GM19395 (cell line): ENCODE measurements at regions not wholly inside any gene's neighbourhood (a gene's known extent, or its start where the extent isn't known, plus 50 kb on each side); places are given as distances from the start of the nearest gene placed in this dataset.

ENCODE experiments used
- ATAC-seq: cut with Tn5 transposase; IDR thresholded peaks from one replicate; pipeline ENCODE4 v1.9.1; 2021; ENCODE audit warnings: mild to moderate bottlenecking, moderate library complexity; ENCODE audit not compliant: unreplicated experiment

DNA sequence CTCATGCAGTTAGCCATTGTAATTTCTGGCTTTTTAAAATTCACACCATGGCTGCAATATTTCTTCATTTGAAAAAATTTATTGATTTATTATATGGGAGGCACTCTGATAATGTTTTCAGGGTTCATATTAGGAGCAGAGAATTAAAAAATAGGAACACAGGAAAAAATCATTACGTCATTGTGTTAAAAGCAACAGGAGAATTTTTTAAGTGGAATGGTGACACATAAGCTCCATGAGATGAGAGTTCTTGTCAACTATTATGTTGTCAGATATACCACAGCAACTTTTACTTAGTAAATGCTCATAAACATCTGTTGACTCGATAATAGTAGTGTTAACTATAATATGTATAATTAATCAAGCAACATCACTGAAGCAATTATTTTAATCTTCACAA lies 400.1 kb downstream of the TDRD3 start:
- ATAC-seq = no peak

DNA sequence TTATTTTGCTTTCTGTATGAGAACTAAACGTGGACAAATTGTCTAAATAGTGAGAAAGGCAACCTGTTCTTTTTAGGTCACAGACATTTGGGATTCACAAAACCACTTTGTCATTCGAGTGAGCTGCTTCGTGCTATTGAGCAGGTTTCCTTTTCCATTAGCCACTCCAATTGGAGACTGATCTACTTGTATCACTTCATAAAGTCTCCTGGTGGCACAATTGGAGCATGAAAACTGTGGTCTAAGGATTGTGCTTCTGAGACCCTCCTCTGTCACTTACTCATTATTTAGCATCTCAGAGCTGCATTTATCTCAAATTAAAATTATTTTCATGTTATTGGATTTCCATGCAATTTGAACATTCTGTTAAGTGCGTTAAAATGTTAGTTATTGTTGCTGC lies 397.7 kb downstream of the TDRD3 start:
- ATAC-seq = no peak

DNA sequence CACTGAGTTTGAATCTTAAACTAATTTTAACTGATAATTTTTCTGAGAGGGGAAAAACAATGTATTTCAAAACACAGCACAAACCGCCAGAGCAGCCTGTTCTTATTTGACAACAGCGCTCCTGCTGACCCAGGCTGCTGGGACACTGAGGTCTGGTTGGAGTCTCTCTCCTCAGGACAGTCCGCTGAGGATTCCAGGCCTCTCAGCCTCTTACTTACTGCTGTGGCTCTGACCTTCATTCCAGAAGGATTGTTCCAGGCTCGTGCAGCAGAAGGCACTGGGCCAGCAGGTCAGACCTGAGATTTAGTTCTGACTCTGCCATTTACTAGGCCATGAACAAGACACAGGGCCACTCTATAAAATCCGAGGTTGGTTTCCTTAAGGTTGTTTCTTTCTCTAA lies 393.6 kb downstream of the TDRD3 start:
- no peak for ATAC-seq

DNA sequence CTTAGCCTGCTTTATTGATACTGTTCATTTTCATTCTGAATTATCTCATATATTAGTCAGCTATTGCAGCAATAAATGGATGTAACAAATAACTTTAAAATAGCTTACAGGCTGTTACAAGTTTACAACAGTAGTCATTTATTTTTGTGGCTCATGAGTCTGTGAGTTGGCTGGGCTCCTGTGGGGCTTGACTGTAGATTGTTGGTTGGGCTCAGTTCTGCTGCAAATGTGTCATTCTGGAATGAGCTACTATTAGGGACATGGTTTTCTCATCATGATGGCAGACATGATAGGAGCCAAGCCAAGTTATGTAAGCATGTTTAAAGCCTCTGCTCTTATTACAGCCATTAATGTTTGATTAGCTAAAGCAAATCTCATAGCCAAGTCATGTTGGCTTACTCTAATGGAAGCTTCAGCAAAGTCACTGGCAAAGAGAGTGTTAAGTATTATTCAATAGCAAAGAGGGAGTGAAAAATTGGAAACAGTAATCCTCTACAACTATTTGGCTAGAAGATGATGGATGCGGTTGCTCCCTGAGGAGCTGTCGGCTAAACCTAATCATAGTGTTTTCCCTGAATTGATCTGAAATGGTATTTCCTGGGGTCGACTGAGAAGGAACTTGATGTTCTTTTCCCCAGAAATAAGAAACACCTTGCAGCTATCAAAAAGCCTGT lies 391.3 kb downstream of the TDRD3 start:
- no peak for ATAC-seq

DNA sequence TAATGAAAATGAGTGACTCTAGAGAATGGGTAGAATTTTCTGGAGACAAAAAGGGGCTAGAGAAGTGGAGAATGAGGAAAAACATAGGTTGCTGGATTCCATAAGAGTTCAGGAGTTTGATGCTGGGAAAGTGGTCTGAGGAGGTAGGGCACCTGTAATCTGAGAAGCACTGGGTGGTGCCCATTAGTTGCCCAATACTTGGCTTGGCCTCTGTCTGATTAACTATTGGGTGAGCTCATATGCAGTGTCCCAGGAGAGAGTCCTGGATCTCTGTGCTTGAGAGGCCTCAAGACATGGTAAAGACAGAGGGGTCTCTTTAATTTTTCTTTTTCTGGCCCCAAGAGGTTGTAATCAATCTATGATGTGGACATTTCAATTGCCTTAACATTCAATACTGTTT lies 390.1 kb downstream of the TDRD3 start:
- no peak for ATAC-seq

DNA sequence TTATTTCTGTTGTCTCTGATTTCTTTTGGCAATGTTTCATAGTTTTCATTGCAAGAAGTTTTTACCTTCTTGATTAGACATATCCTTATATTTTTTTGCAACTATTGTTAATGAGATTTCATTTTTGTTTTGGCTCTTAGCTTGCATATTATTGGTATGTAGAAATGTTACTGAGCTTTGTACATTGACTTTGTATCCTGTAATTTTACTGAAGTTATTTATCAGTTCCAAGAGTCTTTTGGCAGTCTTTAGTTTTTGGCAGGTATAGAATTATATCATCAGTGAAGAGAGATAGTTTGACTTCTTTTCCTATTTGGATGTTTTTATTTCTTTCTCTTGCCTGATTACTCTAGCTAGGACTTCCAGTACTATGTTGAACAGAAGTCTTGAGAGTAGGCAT lies 375.7 kb downstream of the TDRD3 start:
- no peak for ATAC-seq

DNA sequence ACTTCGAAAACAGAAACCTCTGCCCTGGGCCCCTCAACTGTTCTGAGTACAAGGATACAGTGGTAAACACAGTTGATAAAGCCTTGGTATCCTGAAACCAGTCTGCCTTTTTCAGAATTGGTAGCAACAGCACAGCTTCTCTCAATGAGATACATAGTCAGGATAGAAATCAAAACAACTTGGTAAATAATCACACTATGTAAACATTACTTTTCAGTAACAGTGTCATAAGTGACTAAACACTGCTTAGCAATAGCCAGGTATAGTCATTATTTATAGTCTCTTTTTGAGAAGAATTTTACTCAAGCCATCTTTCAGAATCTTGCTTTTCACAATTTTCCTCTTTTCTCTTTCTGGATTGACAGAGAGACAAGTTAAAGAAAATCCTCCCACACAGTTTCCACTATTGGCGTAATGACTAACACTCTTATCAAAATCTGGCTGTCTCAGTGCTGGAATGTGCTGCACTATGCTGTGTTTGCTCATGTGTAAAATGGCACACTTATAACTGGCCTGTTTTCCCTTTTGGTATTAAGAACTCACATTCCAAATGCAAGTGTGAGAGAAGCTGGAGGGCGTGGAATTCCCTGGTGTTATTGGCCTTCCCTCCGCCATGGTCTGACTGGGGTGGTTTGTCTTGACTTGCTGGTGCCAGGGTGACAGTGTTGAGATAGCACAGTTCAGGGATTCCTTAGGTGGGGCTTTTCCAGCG lies 368.8 kb downstream of the TDRD3 start:
- ATAC-seq = no peak

DNA sequence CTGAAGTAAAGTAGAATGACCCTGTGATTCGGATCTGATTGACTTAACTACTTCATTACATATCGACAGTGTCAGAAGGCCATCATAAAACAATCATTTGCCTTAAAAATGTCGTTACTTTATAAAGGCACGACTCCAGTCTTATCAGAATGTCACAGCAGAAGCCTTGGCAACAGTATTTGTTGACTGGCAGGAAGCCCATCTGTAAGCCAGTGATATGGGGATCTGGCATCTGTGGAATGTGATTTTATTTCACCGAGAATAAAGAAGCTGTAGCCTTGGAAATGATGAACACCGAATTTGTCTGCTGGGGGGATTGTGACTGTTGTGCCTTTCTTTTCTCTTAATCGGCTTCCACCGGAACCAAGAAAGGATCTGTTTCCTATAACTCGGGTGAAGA lies 362.5 kb downstream of the TDRD3 start:
- ATAC-seq = no peak

DNA sequence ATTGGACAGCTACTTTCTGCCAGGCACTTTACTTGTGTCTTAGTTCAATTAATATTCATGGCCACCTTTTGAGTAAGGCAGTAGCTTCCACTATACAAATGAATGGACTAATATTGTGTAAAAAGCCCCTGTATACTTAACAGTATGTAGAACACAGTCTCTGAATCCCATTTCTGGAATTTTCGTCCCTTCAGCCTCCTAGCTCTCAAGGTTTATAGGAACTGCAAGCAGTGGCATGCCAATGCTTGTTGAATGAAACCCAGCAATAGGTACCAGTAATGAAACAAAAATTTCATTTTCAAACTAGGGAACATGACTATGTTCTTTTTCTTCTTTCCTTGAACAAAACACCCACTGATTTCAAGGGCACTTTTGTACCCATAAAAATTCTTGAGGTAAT lies 361.6 kb downstream of the TDRD3 start:
- no peak for ATAC-seq

DNA sequence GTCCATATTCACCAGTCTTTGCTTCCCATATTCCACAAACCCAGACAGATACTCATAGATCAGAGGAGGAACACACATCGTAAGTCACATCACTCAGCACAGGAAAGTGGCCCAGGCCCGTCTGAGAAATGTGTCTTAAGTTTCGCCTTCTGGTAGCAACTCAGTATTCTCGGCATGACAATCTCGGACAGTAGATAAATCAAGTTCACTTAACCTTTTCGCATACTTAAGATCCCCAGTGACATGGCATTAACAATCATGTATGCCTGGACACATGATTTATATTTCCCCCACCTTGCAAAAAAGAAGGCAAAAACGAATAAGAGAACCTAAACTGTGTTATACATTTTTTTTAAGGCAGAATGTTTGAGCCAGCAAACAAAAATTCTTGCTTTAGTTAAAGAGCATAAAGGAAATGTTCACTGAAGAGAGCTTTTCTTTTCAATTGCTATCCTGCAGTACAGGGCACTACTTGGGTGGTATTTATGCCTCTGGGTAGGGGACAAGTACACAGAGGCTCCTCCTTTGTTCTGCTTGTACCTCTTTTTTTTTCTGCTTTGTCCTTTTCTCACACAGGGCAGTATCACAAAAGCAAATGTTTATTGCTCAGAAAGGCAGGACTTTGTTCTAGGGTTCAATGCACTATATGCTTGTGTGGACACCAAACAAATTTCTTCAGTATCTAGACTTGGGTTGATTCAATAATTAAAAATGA lies 360.6 kb downstream of the TDRD3 start:
- ATAC-seq = no peak

DNA sequence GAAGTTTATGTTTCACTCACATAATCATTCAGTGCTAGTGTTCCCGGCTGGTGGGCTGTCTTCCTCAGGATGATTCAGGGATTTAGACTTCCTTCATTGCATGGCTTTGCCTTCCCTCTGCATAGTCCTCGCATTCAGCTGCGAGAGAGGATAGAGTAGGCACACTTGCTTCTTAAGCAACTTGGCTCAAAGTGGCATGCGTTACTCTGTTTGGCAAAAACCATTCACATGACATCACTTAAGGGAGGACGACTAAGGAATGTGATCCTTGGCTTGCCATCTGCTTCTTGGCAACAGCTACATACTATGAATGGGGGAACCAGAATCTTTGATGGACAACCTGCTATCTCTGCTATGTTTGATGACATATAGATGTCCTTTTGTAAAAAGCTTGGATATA lies 359.3 kb downstream of the TDRD3 start:
- no peak for ATAC-seq

DNA sequence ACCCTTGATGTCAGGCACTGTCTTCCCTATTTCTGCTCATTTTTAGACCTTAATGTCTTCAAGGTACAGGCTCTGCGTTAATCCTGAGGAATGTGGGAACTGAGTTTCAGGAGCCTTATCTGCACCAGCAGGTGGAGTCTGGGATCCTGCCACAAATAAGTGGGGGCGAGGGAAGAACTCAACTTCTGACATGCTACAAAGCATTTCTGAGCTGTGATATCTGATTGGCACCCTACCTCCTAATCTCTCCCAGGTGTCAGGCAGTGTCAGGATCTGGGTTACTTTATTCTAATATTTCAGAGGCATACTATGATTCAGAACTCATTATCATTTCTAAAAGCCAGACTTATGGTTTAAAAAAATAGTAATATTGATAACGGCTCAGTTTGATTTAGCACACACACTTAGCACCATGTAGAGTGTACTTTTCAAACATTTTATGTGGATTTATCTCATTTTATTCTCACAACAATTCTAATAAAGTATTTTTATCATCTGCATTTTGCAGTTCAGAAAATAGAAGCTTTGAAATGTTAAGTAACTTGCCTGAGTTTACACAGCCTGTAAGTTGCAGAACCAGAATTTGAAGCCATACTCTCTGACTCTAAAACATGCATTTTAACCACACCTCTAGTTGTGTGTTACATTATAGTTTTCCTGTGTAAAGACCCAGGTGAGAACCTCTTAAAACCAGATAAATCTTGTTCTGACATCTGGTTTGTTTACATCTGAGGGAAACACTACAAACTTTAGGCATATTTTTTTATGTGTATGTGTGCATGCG lies 358.6 kb downstream of the TDRD3 start:
- ATAC-seq = no peak

DNA sequence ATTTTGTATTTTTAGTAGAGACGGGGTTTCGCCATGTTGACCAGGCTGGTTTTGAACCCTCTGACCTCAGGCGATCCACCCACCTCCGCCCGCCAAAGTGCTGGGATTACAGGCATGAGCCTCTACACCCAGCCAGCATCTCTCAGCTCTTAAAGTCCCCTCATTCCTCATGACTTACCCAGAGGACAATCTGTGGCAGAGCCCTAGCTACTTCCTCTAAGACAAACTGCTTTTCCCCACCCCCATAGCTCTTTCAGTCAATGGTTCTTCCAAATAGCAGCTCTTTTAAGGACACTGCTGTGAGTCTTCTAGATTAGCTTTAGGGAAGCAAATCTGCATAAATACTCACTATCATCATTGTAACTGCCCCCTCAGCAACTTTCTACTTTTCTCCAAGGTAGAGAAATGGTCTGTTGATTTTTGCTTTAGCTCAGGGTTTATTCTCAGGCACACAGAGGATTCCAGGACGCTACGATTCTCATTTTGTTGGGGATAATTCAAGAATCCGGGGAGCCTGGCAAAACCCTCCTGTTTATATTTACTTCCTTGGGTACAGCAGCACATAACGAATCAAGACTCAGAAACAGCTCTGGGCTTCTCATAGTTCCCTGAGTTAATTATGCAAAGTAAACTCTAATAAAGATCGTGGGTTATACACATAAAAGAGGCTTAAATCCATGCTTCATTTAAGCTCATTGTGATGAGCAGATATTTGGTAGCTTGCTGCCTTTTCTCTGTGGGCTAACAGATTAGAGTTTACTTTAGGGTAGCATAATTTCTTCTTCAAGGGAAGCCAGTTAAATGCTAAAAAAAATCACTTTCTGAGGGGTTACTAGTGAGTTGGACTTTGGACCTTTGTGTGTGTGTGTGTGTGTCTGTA lies 357.4 kb downstream of the TDRD3 start:
- no peak for ATAC-seq

DNA sequence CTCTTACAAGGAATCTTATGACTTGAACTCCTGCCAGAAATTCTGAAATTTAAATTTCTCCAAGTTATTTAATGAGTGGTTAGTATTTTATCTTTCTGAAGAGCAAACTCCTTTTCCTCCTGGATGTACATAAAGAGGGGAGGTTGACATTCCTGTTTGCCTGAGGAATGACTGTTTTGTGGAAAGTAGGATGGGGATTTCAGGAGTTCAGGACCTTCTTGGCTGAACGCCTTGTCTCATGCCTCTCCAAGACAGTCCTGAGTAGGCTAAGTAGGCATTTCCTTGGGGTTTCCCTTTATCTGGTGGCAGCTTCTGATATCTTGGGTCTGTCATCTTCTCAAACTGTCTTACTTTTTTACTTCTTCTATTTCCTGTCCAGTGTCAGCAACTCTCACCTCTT lies 356.6 kb downstream of the TDRD3 start:
- no peak for ATAC-seq

DNA sequence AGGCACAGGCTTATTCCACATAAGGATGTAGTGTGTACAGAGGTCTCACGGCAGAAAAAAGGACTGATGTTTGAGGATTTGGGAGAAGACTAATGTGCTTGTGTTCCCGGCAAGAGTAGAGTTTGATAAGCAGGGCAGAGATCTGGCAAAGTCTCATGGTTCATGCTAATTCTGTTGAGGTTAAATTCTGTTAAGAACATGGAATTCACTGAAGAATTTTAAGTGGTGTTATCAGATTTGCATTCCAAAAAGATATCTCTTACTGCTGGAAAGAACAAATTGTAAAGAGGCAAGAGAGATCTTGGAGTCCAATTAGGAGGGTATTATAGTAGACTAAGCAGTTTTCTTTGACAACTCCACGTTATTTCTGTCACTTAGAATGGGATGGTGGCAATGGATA lies 348.3 kb downstream of the TDRD3 start:
- no peak for ATAC-seq

DNA sequence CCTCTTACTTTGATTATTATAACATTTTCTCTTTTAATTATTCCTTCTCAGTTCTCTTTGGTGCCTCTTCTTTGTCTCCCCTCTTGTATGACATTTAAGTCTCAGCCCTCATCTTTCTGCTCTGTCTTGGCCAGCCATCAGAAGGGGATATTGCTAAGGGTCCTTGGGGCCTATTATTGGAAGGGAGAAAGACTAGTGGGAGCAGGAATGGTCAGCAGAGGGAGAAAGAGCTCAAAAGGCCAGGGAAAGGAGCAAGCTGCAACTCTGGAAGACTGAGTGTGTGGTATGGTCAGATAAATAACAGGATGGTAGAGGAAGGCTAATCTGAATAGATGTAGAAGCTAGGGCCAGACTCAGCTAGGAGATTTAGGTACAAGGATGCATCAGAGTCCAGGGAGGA lies 336.9 kb downstream of the TDRD3 start:
- ATAC-seq = no peak

DNA sequence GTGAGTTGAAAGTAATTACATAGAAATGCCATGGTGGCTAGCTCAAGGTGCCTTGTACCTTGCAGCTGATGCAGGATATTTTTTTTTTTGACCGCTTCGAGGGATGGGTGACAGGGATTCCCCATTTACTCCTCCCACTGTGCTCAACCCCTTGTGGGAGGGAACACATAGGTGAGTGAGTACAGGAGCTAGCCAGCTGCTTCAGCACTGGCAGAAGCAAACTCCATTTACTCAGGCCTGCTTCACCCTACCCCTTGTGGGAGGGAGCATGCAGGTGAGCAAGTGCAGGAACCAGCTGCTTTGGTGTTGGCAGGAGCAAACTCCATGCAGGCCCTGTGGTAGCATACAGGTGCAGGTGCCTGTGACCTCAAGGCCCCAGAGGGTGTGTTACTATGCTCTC lies 330.1 kb downstream of the TDRD3 start:
- ATAC-seq = no peak

DNA sequence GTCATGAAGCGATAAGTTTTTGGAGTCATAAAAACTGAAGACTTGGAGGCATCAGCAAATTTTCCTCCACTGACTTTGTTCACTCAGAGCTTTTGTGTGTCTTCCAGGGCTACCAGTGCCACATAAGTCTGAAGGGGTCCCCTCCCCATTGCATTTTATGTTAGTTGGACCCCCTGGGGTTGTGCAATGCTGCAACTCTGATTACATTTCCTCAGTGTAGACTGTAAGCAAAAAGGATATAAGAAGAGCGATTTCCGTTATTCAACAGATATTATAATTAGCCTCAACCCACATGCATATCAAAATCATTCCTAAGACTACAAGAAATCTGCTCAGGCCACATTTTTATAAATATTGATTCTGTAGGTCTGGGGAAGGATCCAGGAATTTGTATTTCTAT lies 324.0 kb downstream of the TDRD3 start:
- ATAC-seq = no peak

DNA sequence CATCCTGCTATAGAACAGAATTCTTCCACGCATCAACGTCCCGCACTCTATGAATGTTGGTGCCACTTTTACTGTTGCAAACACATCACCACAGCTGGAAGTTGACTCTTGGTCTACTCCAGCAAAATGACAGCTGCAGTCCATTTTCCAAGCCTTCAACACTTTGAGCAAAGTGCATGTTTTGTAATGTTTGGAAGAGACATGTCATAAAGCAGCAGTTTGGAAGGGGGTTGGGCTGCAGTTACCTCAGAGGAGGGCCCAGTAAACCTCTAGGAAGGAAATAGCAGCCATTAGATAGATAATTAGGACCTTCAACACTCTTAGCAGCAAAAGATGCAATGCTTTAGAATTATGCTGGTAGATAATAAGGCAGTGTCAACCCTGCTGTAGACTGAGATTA lies 323.6 kb downstream of the TDRD3 start:
- no peak for ATAC-seq

DNA sequence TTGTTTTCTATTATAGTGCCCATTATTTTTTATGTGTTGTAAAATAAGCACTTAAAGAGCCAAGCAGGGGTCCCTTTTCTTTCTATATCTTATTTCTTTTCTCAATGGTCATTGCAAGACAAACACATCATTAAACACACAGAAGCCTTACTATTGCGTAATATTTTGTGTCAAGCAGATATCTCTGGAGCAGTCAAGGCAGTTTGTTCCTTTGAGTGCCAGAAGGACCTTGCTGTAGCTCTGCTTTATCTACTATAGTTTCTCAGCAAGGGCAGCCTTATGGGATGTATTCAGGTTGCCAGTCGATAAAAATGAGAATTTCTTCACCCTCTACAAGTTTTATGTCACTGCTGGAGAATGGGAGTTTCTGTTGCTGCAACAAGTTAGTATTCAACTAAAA lies 319.3 kb downstream of the TDRD3 start:
- no peak for ATAC-seq

DNA sequence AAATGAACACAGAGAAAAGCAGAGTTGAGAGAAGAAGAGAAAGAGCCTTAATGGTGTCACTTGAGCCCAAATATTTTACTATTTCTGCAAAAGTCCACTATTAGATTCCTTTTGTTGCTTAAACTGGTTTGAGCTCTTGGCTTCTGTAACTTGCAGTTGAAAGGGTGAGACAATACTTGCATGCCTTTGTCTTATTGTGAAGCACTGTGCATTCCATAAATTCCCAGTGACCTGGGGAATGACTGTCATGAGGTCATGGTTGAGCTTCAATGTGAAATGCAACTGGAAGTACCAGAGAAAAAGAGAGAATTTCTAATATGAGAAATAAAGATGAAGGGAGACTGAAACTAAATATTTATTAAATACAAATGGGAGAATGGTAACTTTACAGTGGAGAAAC lies 310.9 kb downstream of the TDRD3 start:
- no peak for ATAC-seq
